ENCODE measurements at regions not wholly inside any gene's neighbourhood (a gene's known extent, or its start where the extent isn't known, plus 50 kb on each side); places are given as distances from the start of the nearest gene placed in this dataset.

GRCh38 chr3:23656821-23657220 lies 148.9 kb upstream of the UBE2E1 start:
- Mint-ChIP-seq H3K4me1 (ENCODE audit: low read depth) (peaks cover 8% of the 10 kb centered on the region), H3K9me3 (peaks cover 5% of the 10 kb centered on the region), H3K4me3 (no peak overlapping the region), H3K36me3 (ENCODE audit: insufficient read depth) (no peaks in the 10 kb centered on the region), H3K27me3 (ENCODE audit: low read depth) (peaks cover 9% of the 10 kb centered on the region)
- no peak for ATAC-seq
- no peak for DNase-seq

- H3K4me3 Mint-ChIP-seq = no peak overlapping the region
- H3K4me1 Mint-ChIP-seq (ENCODE audit: low read depth) = peaks cover 8% of the 10 kb centered on the region
- DNase-seq (no peak), ATAC-seq (no peak)
- peaks cover 5% of the 10 kb centered on the region for H3K9me3 Mint-ChIP-seq
- H3K27me3 Mint-ChIP-seq (ENCODE audit: low read depth) = peaks cover 9% of the 10 kb centered on the region
- no peaks in the 10 kb centered on the region for H3K36me3 Mint-ChIP-seq (ENCODE audit: insufficient read depth)
Measured at GRCh38 chr3:23657647-23658046, 148.1 kb upstream of the UBE2E1 start.

- Mint-ChIP-seq H3K4me1 (ENCODE audit: low read depth) (peaks cover 3% of the 10 kb centered on the region), H3K9me3 (peaks cover 5% of the 10 kb centered on the region), H3K4me3 (no peak overlapping the region), H3K27me3 (ENCODE audit: low read depth) (peaks cover 9% of the 10 kb centered on the region), H3K36me3 (ENCODE audit: insufficient read depth) (no peaks in the 10 kb centered on the region)
- no peak for ATAC-seq
- no peak for DNase-seq
Measured at GRCh38 chr3:23659274-23659673, 146.5 kb upstream of the UBE2E1 start.

DNA sequence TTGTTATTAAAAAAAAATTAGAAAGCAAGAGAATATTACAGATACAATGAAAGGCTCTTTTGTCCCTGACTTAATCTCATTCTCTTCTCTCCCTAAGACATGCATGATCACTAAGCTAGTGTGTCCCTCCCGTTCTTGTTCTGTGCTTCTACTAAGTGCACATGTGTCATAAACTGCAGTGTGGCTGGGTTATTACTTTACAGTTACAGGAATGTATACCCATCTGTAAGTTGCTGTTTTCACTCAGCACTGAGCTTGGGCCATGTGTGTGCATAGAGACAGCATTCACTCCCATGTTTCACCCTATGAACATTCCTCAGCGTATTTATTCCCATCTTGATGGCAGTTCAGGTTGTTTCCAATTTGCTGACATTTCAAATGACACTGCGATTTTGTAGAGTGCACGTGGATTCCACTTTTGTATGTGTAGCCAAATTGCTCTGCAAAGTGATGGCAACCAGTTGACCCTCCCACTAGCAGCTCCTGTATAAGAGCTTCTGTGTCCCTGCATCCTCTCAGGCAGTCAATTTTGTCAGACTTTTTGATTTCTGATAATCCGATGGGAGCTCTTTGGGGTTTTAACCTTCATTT lies 145.8 kb upstream of the UBE2E1 start:
- DNase-seq = no peak
- Mint-ChIP-seq H3K4me3 (no peak overlapping the region), H3K9me3 (peaks cover 5% of the 10 kb centered on the region), H3K4me1 (ENCODE audit: low read depth) (peaks cover 3% of the 10 kb centered on the region), H3K27me3 (ENCODE audit: low read depth) (peaks cover 9% of the 10 kb centered on the region), H3K36me3 (ENCODE audit: insufficient read depth) (no peaks in the 10 kb centered on the region)
- ATAC-seq = no peak

GRCh38 chr3:23662079-23662617 lies 143.6 kb upstream of the UBE2E1 start:
- Mint-ChIP-seq H3K4me3 (no peak overlapping the region), H3K27me3 (ENCODE audit: low read depth) (peaks cover 7% of the 10 kb centered on the region), H3K4me1 (ENCODE audit: low read depth) (peaks cover 3% of the 10 kb centered on the region), H3K9me3 (no peaks in the 10 kb centered on the region), H3K36me3 (ENCODE audit: insufficient read depth) (no peaks in the 10 kb centered on the region)
- DNase-seq (no peak), ATAC-seq (no peak)

DNA sequence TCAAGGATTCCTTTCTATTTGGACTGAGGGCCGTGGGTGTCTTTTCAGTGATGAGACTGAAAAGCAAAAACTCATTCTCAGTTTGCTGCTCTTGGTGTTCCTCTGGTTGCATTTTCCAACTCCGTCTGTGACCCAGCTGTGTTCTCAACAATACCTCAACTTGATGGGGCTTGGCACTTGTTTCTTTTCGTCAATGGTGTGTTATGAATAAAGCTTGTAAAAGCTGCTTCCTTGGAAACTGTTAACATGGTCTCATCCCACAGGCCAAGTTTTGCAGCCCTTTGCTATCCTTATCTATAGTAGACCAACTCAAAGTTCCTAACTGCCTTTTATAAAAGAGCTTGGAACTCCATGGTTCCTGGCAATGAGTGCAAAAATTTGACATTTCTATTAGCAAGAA lies 142.5 kb upstream of the UBE2E1 start:
- DNase-seq (no peak), ATAC-seq (no peak)
- Mint-ChIP-seq H3K9me3 (no peaks in the 10 kb centered on the region), H3K27me3 (ENCODE audit: low read depth) (peaks cover 1% of the 10 kb centered on the region), H3K4me1 (ENCODE audit: low read depth) (peaks cover 3% of the 10 kb centered on the region), H3K4me3 (no peak overlapping the region), H3K36me3 (ENCODE audit: insufficient read depth) (no peaks in the 10 kb centered on the region)

GRCh38 chr3:23663661-23664186 lies 142.0 kb upstream of the UBE2E1 start:
- H3K4me3 Mint-ChIP-seq = no peak overlapping the region
- H3K9me3 Mint-ChIP-seq = no peaks in the 10 kb centered on the region
- DNase-seq = no peak
- H3K36me3 Mint-ChIP-seq (ENCODE audit: insufficient read depth) = no peaks in the 10 kb centered on the region
- peaks cover 3% of the 10 kb centered on the region for H3K4me1 Mint-ChIP-seq (ENCODE audit: low read depth)
- ATAC-seq = no peak
- peaks cover 1% of the 10 kb centered on the region for H3K27me3 Mint-ChIP-seq (ENCODE audit: low read depth)

- H3K4me1 Mint-ChIP-seq (ENCODE audit: low read depth) = peaks cover 2% of the 10 kb centered on the region
- DNase-seq (no peak), ATAC-seq (no peak)
- no peaks in the 10 kb centered on the region for H3K36me3 Mint-ChIP-seq (ENCODE audit: insufficient read depth)
- H3K27me3 Mint-ChIP-seq (ENCODE audit: low read depth) = peaks cover 4% of the 10 kb centered on the region
- H3K9me3 Mint-ChIP-seq = no peaks in the 10 kb centered on the region
- no peak overlapping the region for H3K4me3 Mint-ChIP-seq
Measured at GRCh38 chr3:23664459-23664858, 141.3 kb upstream of the UBE2E1 start.

- Mint-ChIP-seq H3K9me3 (no peaks in the 10 kb centered on the region), H3K4me3 (no peak overlapping the region), H3K27me3 (ENCODE audit: low read depth) (peaks cover 8% of the 10 kb centered on the region), H3K36me3 (ENCODE audit: insufficient read depth) (no peaks in the 10 kb centered on the region), H3K4me1 (ENCODE audit: low read depth) (no peaks in the 10 kb centered on the region)
- ATAC-seq (no peak), DNase-seq (no peak)
Measured at GRCh38 chr3:23665741-23666140, 140.0 kb upstream of the UBE2E1 start.

DNA sequence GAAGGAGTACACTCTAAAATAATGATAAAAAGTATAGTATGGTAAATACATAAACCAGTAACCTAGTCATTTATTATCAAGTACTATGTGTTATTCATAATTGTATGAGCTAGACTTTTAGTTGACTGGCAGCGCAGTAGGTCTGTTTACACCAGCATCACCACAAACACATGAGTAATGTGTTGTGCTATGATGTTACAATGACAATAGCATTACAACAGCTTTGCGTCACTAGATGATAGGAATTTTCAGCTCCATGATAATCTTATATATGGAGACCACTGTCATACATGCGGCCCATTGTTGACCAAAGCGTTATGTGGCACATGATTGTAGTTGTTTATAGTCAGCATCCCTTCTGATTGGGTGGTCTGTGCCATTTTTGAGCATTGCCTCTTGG lies 138.9 kb upstream of the UBE2E1 start:
- H3K9me3 Mint-ChIP-seq = no peaks in the 10 kb centered on the region

GRCh38 chr3:23667536-23668429 lies 138.0 kb upstream of the UBE2E1 start:
- H3K36me3 Mint-ChIP-seq (ENCODE audit: insufficient read depth) = no peaks in the 10 kb centered on the region
- no peak for ATAC-seq
- no peaks in the 10 kb centered on the region for H3K9me3 Mint-ChIP-seq
- peaks cover 16% of the 10 kb centered on the region for H3K27me3 Mint-ChIP-seq (ENCODE audit: low read depth)
- no peak for DNase-seq
- H3K4me1 Mint-ChIP-seq (ENCODE audit: low read depth) = no peaks in the 10 kb centered on the region
- no peak overlapping the region for H3K4me3 Mint-ChIP-seq

More for the DNA sequence above, 138.9 kb upstream of the UBE2E1 start:
- H3K36me3 Mint-ChIP-seq (ENCODE audit: insufficient read depth) = no peaks in the 10 kb centered on the region
- no peak for DNase-seq
- no peak overlapping the region for H3K4me3 Mint-ChIP-seq
- H3K27me3 Mint-ChIP-seq (ENCODE audit: low read depth) = peaks cover 13% of the 10 kb centered on the region
- ATAC-seq = no peak
- no peaks in the 10 kb centered on the region for H3K4me1 Mint-ChIP-seq (ENCODE audit: low read depth)

GRCh38 chr3:23668430-23668904 lies 137.3 kb upstream of the UBE2E1 start:
- H3K9me3 Mint-ChIP-seq = no peaks in the 10 kb centered on the region
- no peaks in the 10 kb centered on the region for H3K4me1 Mint-ChIP-seq (ENCODE audit: low read depth)
- peaks cover 19% of the 10 kb centered on the region for H3K27me3 Mint-ChIP-seq (ENCODE audit: low read depth)
- no peak for ATAC-seq
- no peak for DNase-seq
- no peaks in the 10 kb centered on the region for H3K36me3 Mint-ChIP-seq (ENCODE audit: insufficient read depth)
- H3K4me3 Mint-ChIP-seq = no peak overlapping the region

GRCh38 chr3:23669541-23670255 lies 136.1 kb upstream of the UBE2E1 start:
- Mint-ChIP-seq H3K4me3 (no peak overlapping the region), H3K36me3 (ENCODE audit: insufficient read depth) (no peaks in the 10 kb centered on the region), H3K9me3 (no peaks in the 10 kb centered on the region), H3K27me3 (ENCODE audit: low read depth) (peaks cover 27% of the 10 kb centered on the region), H3K4me1 (ENCODE audit: low read depth) (no peaks in the 10 kb centered on the region)
- DNase-seq (no peak), ATAC-seq (no peak)
